HUES64 (cell line): ENCODE measurements at regions not wholly inside any gene's neighbourhood (a gene's known extent, or its start where the extent isn't known, plus 50 kb on each side); places are given as distances from the start of the nearest gene placed in this dataset.
"Not testable (repeated sequence)": the region's sequence is repeated elsewhere in the genome, so short reads cannot be mapped to it uniquely, and the experiment has no call there.

Source experiments
- H3K27ac ChIP-seq: 2 replicates; pipeline ENCODE4 v1.7.0; 2013; ENCODE audit warnings: low read depth, low read length, inconsistent platforms
- H3K27me3 ChIP-seq: 2 replicates; pipeline ENCODE4 v1.6.1; 2013; ENCODE audit warnings: mild to moderate bottlenecking, low read length; ENCODE audit not compliant: insufficient read depth
- H3K36me3 ChIP-seq: 2 replicates; pipeline ENCODE4 v1.6.1; 2013; ENCODE audit warnings: mild to moderate bottlenecking, low read length; ENCODE audit not compliant: insufficient read depth
- H3K4me1 ChIP-seq: 2 replicates; pipeline ENCODE4 v1.6.1; 2013; ENCODE audit warnings: mild to moderate bottlenecking, low read length, moderate library complexity; ENCODE audit not compliant: insufficient read depth
- H3K4me3 ChIP-seq: 2 replicates; pipeline ENCODE4 v1.5.1; 2013; ENCODE audit warnings: mild to moderate bottlenecking, low read length, moderate library complexity
- H3K9ac ChIP-seq: 2 replicates; pipeline ENCODE4 v1.6.1; 2013; ENCODE audit warnings: mild to moderate bottlenecking, low read depth, low read length
- H3K9me3 ChIP-seq: 2 replicates; pipeline ENCODE4 v1.6.1; 2013; ENCODE audit warnings: low read depth, low read length; ENCODE audit not compliant: insufficient read depth
- WGBS: fragments of 150-250, 120-280 bp; methylation state at CpG from one replicate; pipeline ENCODE4 v1.1.7; 2013; ENCODE audit warnings: missing lambda C conversion rate; 5-methylcytosine and 5-hydroxymethylcytosine counted together

DNA sequence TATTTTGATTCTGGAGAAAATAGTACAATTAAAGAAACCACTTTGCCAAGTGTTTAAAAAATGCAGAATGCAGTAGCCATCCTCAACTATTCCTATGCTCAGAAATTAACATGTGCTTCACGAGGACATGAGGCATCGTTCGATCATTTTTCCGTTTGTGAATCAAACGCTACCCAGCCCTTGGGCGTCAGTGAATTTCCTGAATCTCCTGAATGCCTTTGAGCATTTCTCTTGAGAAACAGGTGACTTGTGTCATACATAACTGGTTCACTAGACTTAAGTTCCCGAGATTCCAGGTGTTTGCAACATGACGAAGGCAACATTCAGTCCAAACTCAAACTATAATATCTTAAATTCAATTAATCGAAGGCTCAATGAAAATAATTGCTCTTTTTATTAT is 110.0 kb upstream of the ALKAL2 start:
- no peaks in the 10 kb centered on the region for H3K9me3 ChIP-seq
- 95% methylated on average over 9 of the region's 9 CpGs for WGBS

DNA sequence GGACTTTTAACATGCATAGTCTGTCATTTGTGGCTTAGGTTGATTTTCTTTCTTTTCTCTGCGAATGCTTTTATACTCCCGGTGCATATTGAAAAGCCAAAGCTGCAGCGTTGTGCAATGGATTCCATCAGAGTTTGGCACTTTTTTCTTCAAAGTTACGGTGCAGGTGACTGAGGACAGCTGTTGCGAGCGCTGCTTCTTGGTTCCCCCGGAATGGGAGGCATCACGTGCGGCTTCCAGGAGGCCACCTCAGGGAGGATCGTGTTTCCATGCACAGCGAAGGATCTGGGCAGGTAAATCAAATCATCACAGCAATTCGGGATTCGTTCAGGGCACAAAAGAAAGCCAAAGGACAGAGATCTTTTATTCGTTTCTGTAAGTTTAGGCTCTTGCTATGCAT is 109.6 kb upstream of the ALKAL2 start:
- 91% methylated on average over 14 of the region's 14 CpGs for WGBS
- Histone ChIP-seq H3K9ac (no peak overlapping the region), H3K27me3 (no peaks in the 10 kb centered on the region)

More for the DNA sequence above, 110.0 kb upstream of the ALKAL2 start:
- Histone ChIP-seq H3K4me3 (no peak overlapping the region), H3K27ac (no peak overlapping the region), H3K4me1 (no peaks in the 10 kb centered on the region; the same call in 1 of the 2 replicates), H3K27me3 (no peaks in the 10 kb centered on the region), H3K36me3 (no peaks in the 10 kb centered on the region), H3K9ac (no peak overlapping the region)

DNA sequence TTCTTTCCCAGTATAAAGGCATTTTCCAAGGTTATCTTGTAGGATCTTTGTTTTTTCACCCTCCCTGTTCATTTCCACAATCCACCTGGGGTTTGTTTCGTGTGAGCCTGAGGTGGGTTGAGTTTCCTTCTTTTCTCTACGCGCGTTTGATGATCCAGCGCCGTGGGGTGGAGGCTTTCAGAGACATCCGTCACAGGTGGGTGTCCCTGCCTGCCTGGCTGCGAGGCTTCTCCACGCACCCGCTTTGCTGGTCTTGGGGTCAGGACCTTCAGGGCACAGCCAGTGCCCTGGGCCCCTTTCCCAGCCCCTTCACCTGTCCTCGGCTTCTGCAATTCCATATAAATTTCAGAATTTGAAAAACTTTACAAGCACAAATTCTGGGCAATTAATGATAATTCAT is 109.0 kb upstream of the ALKAL2 start:
- no peak overlapping the region for H3K4me3 ChIP-seq
- 94% methylated on average over 11 of the region's 11 CpGs for WGBS
- H3K36me3 ChIP-seq, result no peaks in the 10 kb centered on the region
- no peaks in the 10 kb centered on the region; the same call in 1 of the 2 replicates for H3K4me1 ChIP-seq
- H3K9me3 ChIP-seq, result no peaks in the 10 kb centered on the region
- no peak overlapping the region for H3K9ac ChIP-seq
- H3K27me3 ChIP-seq, result no peaks in the 10 kb centered on the region
- H3K27ac ChIP-seq, result no peak overlapping the region

More for the DNA sequence above, 109.6 kb upstream of the ALKAL2 start:
- H3K4me1 ChIP-seq, result no peaks in the 10 kb centered on the region; the same call in 1 of the 2 replicates
- H3K9me3 ChIP-seq, result no peaks in the 10 kb centered on the region
- H3K36me3 ChIP-seq, result no peaks in the 10 kb centered on the region
- no peak overlapping the region for H3K4me3 ChIP-seq
- no peak overlapping the region for H3K27ac ChIP-seq

DNA sequence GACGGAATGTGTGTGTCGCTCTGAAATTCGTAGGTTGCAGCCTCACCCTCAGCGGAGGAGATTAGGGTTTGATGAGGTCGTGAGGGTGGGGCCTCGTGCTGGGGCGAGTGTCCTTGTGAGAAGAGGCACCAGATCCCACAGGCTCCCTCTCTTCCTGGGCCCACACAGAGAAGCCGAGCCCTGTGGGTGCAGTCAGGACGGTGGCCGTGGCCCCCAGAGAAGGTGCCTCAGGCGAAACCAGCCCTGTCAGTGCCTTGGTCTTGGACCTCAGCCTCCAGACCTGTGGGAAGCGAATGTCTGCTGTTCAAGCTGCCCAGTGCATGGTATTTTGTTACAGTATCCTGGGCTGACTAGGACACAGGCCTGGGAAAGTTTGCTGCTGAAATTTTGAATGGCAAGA is 108.0 kb upstream of the ALKAL2 start:
- Histone ChIP-seq H3K9ac (no peak overlapping the region), H3K27me3 (no peaks in the 10 kb centered on the region), H3K9me3 (no peaks in the 10 kb centered on the region), H3K27ac (no peak overlapping the region), H3K36me3 (no peaks in the 10 kb centered on the region), H3K4me1 (no peaks in the 10 kb centered on the region; the same call in 1 of the 2 replicates), H3K4me3 (no peak overlapping the region)
- WGBS, result 85% methylated on average over 12 of the region's 12 CpGs

DNA sequence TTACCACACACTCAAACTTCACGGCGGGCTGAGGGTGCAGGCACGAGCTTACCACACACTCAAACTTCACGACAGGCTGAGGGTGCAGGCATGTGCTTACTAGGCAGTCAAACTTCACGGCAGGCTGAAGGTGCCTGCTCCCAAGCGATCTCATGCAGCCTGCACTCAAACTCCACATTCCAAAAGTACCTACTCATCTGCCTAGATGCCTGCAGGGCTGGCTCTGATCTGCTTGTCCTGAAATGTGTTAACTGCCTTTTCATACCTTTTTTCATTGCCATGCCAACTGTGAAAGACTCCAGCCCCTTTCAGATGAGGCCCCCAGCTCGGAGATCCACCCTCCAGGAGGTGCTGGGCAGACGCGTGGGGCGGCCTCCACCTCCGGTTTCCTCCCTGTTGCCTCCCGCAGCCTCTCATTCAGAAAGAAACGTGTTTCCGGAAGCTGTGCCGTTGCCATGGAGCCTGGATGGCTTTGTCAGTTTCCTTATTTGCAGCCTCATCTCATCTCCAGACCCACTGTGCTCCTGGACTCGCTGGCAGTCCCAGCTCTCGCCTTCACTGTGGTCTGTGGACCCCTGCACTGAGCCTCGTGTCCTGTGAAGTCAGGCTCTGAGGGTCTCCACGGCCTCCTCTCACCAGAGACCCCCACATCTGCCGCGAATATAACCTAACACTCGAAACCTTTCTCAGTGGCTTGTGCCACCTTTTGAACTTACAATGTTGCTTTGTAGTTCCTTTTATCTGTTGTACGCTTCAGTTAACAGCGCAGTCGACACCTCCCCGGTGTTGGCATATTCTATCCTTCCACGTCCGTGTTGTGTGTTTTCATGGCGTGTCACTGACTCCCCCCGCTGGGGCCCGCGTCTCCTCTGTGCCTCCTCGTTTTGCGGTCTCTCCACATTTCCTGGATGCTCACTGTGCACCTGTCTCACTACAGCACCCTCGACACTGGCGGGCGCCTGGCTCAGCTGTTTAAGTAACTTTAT is 106.1 kb upstream of the ALKAL2 start:
- H3K4me3 ChIP-seq, result no peak overlapping the region
- H3K9me3 ChIP-seq, result no peaks in the 10 kb centered on the region
- H3K27ac ChIP-seq, result peak overlapping the region; percentile 22; the same call in 1 of the 2 replicates
- H3K9ac ChIP-seq, result no peak overlapping the region
- H3K27me3 ChIP-seq, result no peaks in the 10 kb centered on the region
- no peaks in the 10 kb centered on the region; the same call in 1 of the 2 replicates for H3K4me1 ChIP-seq
- H3K36me3 ChIP-seq, result no peaks in the 10 kb centered on the region
- 72% methylated on average over 36 of the region's 37 CpGs for WGBS

DNA sequence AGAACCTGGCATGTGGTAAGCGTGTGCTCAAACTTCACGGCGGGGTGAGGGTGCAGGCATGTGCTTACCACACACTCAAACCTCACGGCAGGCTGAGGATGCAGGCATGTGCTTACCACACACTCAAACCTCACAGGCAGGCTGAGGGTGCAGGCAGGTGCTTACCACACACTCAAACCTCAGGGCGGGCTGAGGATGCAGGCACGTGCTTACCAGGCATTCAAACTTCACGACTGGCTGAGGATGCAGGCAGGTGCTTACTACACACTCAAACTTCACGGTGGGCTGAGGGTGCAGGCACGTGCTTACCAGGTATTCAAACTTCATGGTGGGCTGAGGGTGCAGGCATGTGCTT is 105.0 kb upstream of the ALKAL2 start:
- no peak overlapping the region for H3K27ac ChIP-seq
- WGBS, result 94% methylated on average over 9 of the region's 9 CpGs
- no peaks in the 10 kb centered on the region; the same call in 1 of the 2 replicates for H3K4me1 ChIP-seq
- no peaks in the 10 kb centered on the region for H3K27me3 ChIP-seq
- no peak overlapping the region for H3K9ac ChIP-seq
- no peaks in the 10 kb centered on the region for H3K9me3 ChIP-seq
- H3K4me3 ChIP-seq, result no peak overlapping the region
- H3K36me3 ChIP-seq, result no peaks in the 10 kb centered on the region

DNA sequence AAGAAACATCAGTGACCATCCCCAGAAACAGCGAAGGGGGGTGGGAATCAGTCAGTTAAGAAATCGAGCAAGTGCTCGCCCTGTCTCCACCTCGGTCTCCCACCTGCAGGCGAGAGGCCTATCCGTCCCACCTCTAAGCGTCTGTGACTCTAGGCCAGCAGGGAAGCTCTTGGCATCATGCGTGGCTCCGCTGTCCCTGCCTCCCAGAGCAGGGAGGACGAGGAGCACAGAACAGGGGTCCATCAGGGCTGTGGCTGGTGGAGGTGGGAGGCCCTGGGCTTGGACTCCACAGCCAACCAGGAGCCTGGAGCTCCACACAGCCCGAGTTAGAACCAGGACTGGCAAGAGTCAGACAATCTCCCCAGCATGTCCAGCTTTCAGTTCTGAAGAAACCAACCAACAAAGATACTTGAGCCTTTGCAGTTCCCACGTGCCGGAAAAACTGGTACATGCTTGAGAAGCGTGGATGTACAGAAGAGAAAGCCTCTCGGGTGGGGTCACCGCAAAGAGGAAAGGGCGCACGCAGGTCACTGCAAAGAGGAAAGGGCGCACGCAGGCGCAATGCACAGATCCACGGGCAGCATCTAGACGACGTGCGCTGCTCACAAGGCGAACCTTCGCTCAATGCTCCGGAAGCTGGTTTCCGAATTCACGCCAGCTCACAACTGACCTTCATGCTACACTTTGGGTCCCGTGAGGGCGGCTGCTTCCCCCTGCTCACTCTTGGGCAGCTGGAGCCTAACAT is 104.5 kb upstream of the ALKAL2 start:
- Histone ChIP-seq H3K27ac (no peak overlapping the region), H3K36me3 (no peaks in the 10 kb centered on the region), H3K9me3 (no peaks in the 10 kb centered on the region), H3K4me3 (no peak overlapping the region), H3K27me3 (no peaks in the 10 kb centered on the region), H3K4me1 (no peaks in the 10 kb centered on the region; the same call in 1 of the 2 replicates), H3K9ac (no peak overlapping the region)
- 90% methylated on average over 32 of the region's 32 CpGs for WGBS

DNA sequence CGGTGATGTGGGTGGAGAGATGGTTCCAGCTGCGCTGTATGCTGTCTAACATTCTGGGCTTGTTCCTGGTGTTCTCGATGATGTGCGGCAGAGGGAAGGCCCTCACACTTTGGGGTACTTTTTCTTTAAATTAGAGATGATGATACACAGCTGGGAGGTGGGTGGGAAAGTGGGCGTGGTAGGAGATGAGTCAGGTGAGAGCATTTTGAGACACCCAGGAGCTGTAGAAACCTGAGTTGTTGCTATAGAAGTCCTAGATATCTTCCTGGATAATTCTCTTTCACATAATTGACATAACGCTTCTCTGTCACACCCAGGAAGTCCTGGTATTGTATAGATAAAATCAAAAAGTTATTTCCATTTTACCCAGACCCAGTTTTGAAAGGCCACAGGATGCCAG is 103.8 kb upstream of the ALKAL2 start:
- Histone ChIP-seq H3K27me3 (no peaks in the 10 kb centered on the region), H3K4me1 (no peaks in the 10 kb centered on the region; the same call in 1 of the 2 replicates), H3K9me3 (no peaks in the 10 kb centered on the region), H3K9ac (no peak overlapping the region), H3K4me3 (no peak overlapping the region), H3K27ac (no peak overlapping the region), H3K36me3 (no peaks in the 10 kb centered on the region)
- 91% methylated on average over 5 of the region's 6 CpGs for WGBS

DNA sequence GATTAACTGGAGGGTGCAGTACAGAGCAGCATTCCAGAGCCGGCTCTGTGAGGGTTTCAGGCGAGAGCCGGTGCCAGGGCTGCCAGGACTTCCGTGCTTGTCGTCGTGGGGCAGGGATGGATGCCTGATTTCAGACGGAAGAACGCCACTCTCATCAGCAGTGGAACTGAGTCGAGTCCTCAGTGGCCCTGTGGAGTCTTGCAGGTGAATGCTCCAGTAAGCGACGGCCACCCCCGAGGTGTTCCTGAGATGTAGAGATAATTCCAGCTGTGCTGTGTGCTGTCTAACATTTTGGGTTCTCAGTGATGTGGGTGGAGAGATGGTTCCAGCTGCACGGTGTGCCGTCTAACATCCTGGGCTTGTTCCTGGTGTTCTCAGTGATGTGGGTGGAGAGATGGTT is 103.1 kb upstream of the ALKAL2 start:
- H3K27me3 ChIP-seq, result no peaks in the 10 kb centered on the region
- H3K36me3 ChIP-seq, result no peaks in the 10 kb centered on the region

DNA sequence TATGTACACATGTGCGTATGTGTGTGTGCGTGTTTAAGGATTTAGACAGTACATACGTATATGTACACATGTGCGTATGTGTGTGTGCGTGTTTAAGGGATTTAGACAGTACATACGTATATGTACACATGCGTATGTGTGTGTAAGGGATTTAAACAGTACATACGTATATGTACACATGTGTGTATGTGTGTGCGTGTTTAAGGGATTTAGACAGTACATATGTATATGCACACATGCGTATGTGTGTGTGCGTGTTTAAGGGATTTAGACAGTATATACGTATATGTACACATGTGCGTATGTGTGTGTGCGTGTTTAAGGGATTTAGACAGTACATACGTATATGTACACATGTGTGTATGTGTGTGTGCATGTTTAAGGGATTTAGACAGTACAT is 102.1 kb upstream of the ALKAL2 start:
- H3K4me3 ChIP-seq, H3K27ac ChIP-seq, H3K9ac ChIP-seq, H3K27me3 ChIP-seq, H3K36me3 ChIP-seq, H3K9me3 ChIP-seq, H3K4me1 ChIP-seq: not testable (repeated sequence)
- 97% methylated on average over 15 of the region's 15 CpGs for WGBS

More for the DNA sequence above, 103.1 kb upstream of the ALKAL2 start:
- Histone ChIP-seq H3K27ac (no peak overlapping the region), H3K4me3 (no peak overlapping the region), H3K9ac (no peak overlapping the region), H3K9me3 (no peaks in the 10 kb centered on the region), H3K4me1 (peaks cover 4% of the 10 kb centered on the region; the same call in 1 of the 2 replicates)
- WGBS, result 93% methylated on average over 14 of the region's 14 CpGs

DNA sequence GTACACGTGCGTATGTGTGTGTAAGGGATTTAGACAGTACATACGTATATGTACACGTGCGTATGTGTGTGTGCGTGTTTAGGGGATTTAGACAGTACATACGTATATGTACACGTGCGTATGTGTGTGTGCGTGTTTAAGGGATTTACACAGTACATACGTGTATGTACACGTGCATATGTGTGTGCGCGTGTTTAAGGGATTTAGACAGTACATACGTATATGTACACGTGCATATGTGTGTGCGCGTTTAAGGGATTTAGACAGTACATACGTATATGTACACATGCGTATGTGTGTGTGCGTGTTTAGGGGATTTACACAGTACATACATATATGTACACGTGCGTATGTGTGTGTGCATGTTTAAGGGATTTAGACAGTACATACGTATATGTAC is 100.9 kb upstream of the ALKAL2 start:
- not testable (repeated sequence) for H3K4me1 ChIP-seq, H3K27me3 ChIP-seq, H3K9ac ChIP-seq, H3K36me3 ChIP-seq, H3K9me3 ChIP-seq, H3K27ac ChIP-seq, H3K4me3 ChIP-seq
- WGBS, result 97% methylated on average over 24 of the region's 24 CpGs
